ENCODE measurements at regions not wholly inside any gene's neighbourhood (a gene's known extent, or its start where the extent isn't known, plus 50 kb on each side); places are given as distances from the start of the nearest gene placed in this dataset.

- TF ChIP-seq, protein P1, sequence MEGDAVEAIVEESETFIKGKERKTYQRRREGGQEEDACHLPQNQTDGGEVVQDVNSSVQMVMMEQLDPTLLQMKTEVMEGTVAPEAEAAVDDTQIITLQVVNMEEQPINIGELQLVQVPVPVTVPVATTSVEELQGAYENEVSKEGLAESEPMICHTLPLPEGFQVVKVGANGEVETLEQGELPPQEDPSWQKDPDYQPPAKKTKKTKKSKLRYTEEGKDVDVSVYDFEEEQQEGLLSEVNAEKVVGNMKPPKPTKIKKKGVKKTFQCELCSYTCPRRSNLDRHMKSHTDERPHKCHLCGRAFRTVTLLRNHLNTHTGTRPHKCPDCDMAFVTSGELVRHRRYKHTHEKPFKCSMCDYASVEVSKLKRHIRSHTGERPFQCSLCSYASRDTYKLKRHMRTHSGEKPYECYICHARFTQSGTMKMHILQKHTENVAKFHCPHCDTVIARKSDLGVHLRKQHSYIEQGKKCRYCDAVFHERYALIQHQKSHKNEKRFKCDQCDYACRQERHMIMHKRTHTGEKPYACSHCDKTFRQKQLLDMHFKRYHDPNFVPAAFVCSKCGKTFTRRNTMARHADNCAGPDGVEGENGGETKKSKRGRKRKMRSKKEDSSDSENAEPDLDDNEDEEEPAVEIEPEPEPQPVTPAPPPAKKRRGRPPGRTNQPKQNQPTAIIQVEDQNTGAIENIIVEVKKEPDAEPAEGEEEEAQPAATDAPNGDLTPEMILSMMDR (IDR thresholded peaks at IDR 0.05), result no peak
- no peak for TF ChIP-seq POLR2A (IDR thresholded peaks at IDR 0.05)
- intact Hi-C loops (cut with DNase I), result no loop called here
- peaks cover 0 to 14% (median 2%) of the 10 kb centered on the region in 4 donors for H3K4me1 ChIP-seq
- ATAC-seq, result no peak
- no peak for DNase-seq
- no peaks in the 10 kb centered on the region for H3K27me3 ChIP-seq
- no peak overlapping the region for H3K4me3 ChIP-seq
- 76% methylated on average over 1 of the region's 1 CpG for WGBS (ENCODE audit: insufficient coverage, low coverage, low lambda C conversion rate, missing lambda C conversion rate)
- H3K36me3 ChIP-seq, result no peaks in the 10 kb centered on the region
- H3K27ac ChIP-seq, result no peak overlapping the region
- H3K9me3 ChIP-seq, result no peaks in the 10 kb centered on the region
These were observed 59.0 kb upstream of the NUDT12 start for GRCh38 chr5:103621548-103621930.

DNA sequence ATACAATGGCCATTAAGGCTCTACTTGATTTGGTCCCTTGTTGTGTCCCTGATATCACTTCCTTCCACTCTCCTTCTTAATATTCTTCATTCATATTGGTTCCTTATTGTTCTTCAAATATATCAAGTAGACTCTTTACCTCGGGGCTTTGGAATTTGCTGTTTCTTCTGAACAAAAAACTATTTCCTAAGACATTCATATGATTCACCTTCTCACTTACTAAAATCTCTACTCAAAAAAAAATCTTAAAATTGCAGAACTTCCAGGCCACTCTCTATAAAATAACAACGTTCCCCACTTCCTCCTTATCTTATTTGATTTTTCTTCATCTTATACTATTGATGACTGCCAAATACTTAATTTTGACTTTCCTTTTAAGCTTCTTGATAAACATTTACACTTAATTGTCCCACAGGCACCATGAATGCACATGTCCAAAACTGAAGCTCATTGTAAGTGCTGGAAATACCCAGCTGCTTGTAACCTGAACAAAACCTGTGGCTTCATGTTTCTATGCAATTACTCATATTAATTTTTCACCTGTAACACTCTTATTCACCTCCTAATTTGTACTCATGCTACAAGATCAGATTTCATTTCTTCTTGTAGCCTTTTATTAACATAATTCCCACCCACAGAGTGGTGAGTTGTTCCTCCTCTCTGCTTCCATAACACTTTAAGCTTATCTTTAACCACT is 58.4 kb upstream of the NUDT12 start:
- Histone ChIP-seq H3K36me3 (no peaks in the 10 kb centered on the region), H3K4me3 (no peak overlapping the region), H3K4me1 (peaks cover 0 to 14% (median 2%) of the 10 kb centered on the region in 4 donors), H3K27me3 (no peaks in the 10 kb centered on the region), H3K9me3 (no peaks in the 10 kb centered on the region), H3K27ac (no peak overlapping the region)
- ATAC-seq (no peak), DNase-seq (no peak)
- TF ChIP-seq, protein P1 (IDR thresholded peaks at IDR 0.05), result no peak
- TF ChIP-seq POLR2A (IDR thresholded peaks at IDR 0.05), result no peak
- intact Hi-C loops (cut with DNase I), result no loop called here
- 71% methylated on average over 2 of the region's 2 CpGs for WGBS (ENCODE audit: insufficient coverage, low coverage, low lambda C conversion rate, missing lambda C conversion rate)

DNA sequence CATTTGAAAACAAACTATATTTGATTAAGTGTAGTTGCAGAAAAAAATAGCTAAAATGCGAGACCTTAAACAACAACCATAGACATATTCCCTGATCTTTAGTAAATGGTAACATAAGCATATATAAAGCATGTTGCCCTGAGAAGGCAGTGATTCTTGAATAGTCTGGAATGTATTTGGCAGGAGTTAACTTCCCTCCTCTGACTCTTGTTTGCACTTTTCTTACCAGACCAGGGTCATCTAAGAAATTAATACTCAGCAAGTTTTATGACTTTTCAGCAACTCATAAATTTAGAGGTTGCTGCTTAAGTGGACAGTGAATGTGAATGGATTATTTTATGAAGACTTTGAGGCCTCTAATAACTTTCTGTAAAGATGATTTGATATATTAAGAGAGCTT is 55.3 kb upstream of the NUDT12 start:
- TF ChIP-seq, protein P1 (IDR thresholded peaks at IDR 0.05), result no peak
- TF ChIP-seq POLR2A (IDR thresholded peaks at IDR 0.05), result no peak
- WGBS (ENCODE audit: insufficient coverage, low coverage, low lambda C conversion rate, missing lambda C conversion rate), result 92% methylated on average over 1 of the region's 1 CpG
- Histone ChIP-seq H3K27ac (no peak overlapping the region), H3K27me3 (no peaks in the 10 kb centered on the region), H3K4me1 (peaks cover 0 to 9% (median 0%) of the 10 kb centered on the region in 4 donors), H3K9me3 (no peaks in the 10 kb centered on the region), H3K4me3 (no peak overlapping the region), H3K36me3 (no peaks in the 10 kb centered on the region)
- intact Hi-C loops (cut with DNase I), result no loop called here
- DNase-seq (no peak), ATAC-seq (peak in 2 of 4 donors; percentile 32 to 59)

GRCh38 chr5:103617090-103617489 is 54.5 kb upstream of the NUDT12 start:
- H3K9me3 ChIP-seq, result no peaks in the 10 kb centered on the region
- ATAC-seq (peak in 2 of 4 donors; percentile 35 to 43), DNase-seq (no peak)
- intact Hi-C loops (cut with DNase I), result no loop called here
- H3K27ac ChIP-seq, result no peak overlapping the region
- H3K36me3 ChIP-seq, result no peaks in the 10 kb centered on the region
- H3K4me1 ChIP-seq, result peaks cover 0 to 9% (median 0%) of the 10 kb centered on the region in 4 donors
- TF ChIP-seq, protein P1 (IDR thresholded peaks at IDR 0.05), result no peak
- no peak for TF ChIP-seq POLR2A (IDR thresholded peaks at IDR 0.05)
- no peaks in the 10 kb centered on the region for H3K27me3 ChIP-seq
- H3K4me3 ChIP-seq, result no peak overlapping the region
- 22% methylated on average over 1 of the region's 1 CpG for WGBS (ENCODE audit: insufficient coverage, low coverage, low lambda C conversion rate, missing lambda C conversion rate)

Measured in right lobe of liver (tissue), 6 donors.